ENCODE measurements at regions not wholly inside any gene's neighbourhood (a gene's known extent, or its start where the extent isn't known, plus 50 kb on each side); places are given as distances from the start of the nearest gene placed in this dataset.

DNA sequence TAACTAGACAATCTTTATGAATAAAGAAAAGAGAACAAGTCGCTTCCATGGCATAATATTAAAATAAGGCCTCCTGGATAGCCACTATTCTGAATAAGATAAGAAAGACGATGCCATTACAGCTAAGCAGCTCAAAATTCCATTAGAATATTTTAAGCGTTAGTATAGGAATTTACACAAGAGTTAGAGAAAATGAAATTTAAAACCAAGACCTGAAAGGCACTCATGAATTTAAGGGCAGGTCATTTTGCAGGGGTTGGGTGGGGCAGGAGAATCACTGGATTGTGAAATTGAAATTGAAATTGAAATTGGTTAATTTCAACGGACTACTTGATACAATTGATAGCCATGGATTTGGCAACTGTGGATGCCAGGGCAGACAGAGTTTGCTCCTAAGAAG lies 91.8 kb upstream of the GOLGA8J start:
- H4K8ac ChIP-seq (ENCODE audit: low read length), result no peak overlapping the region
- no peak overlapping the region for H2BK12ac ChIP-seq (ENCODE audit: low read length in 2 of 2)
- no peak overlapping the region for H3K4me2 ChIP-seq (ENCODE audit: low read length, poor library complexity, severe bottlenecking)
- H3K4me3 ChIP-seq (ENCODE audit: insufficient read depth in 1 of 2, low read depth in 1 of 2, low read length in 2 of 2), result no peak overlapping the region
- H3K18ac ChIP-seq (ENCODE audit: low read depth in 1 of 2, low read length in 2 of 2), result no peak overlapping the region
- no peak overlapping the region for H3K9ac ChIP-seq (ENCODE audit: low read length)
- H4K91ac ChIP-seq (ENCODE audit: low read length), result no peak overlapping the region
- H3K27ac ChIP-seq (ENCODE audit: low read length, poor library complexity, severe bottlenecking), result no peak overlapping the region
- H3K79me1 ChIP-seq (replicated peaks; ENCODE audit: low read length, poor library complexity, severe bottlenecking), result no peaks in the 10 kb centered on the region
- no peaks in the 10 kb centered on the region for H3K36me3 ChIP-seq (ENCODE audit: control insufficient read depth in 1 of 2, insufficient read depth in 2 of 2, low read depth in 1 of 2, low read length in 2 of 2)
- H3K4me1 ChIP-seq (ENCODE audit: control insufficient read depth, insufficient read depth, low read depth, low read length), result no peaks in the 10 kb centered on the region
- no peak overlapping the region for H3K4ac ChIP-seq (ENCODE audit: low read depth in 1 of 2, low read length in 2 of 2)
- H2AFZ ChIP-seq (ENCODE audit: low read depth, low read length), result no peak overlapping the region
- WGBS, result 91% methylated on average over 2 of the region's 4 CpGs
- H2BK15ac ChIP-seq (ENCODE audit: low read depth, poor library complexity, severe bottlenecking), result no peak overlapping the region
- H2BK120ac ChIP-seq (ENCODE audit: low read depth, low read length), result no peak overlapping the region
- DNase-seq, result no peak
- no peak overlapping the region for H3K14ac ChIP-seq (ENCODE audit: low read length in 2 of 2)
- H3K23ac ChIP-seq (ENCODE audit: low read length in 2 of 2), result no peak overlapping the region
- no peak overlapping the region for H2AK5ac ChIP-seq (ENCODE audit: low read length, severe bottlenecking)
- H3K27me3 ChIP-seq (ENCODE audit: control insufficient read depth in 1 of 2, insufficient read depth in 1 of 2, low read length in 2 of 2), result peaks cover 0 to 25% of the 10 kb centered on the region in 2 experiments
- no peak overlapping the region for H2BK5ac ChIP-seq (ENCODE audit: low read depth, low read length, poor library complexity, severe bottlenecking)
- H3K9me3 ChIP-seq (ENCODE audit: control insufficient read depth, low read length), result no peaks in the 10 kb centered on the region

DNA sequence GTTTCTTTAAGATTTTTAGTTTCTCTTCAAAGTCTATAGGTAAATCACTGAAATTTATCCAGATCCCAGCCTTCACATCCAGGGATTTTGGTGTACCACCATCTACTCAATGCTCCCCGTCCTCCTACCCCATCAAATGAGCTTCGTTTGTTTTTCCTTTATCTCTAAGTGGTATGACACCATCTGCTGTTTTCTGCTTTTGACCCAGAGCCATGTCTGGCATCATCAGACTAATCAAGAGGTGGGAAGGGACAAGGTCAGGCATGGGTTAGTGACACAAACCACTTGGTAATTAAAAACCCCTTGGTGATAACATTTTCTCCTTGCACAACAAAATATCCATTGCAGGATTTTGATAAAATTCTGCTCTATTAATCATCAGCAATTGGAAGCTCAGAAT lies 92.7 kb upstream of the GOLGA8J start:
- Histone ChIP-seq H3K9ac (ENCODE audit: low read length) (no peak overlapping the region), H4K8ac (ENCODE audit: low read length) (no peak overlapping the region), H3K23ac (ENCODE audit: low read length in 2 of 2) (no peak overlapping the region), H3K4me2 (ENCODE audit: low read length, poor library complexity, severe bottlenecking) (no peak overlapping the region), H3K4me1 (ENCODE audit: control insufficient read depth, insufficient read depth, low read depth, low read length) (no peaks in the 10 kb centered on the region), H4K91ac (ENCODE audit: low read length) (no peak overlapping the region), H2AFZ (ENCODE audit: low read depth, low read length) (no peak overlapping the region), H3K27me3 (ENCODE audit: control insufficient read depth in 1 of 2, insufficient read depth in 1 of 2, low read length in 2 of 2) (peaks cover 0 to 34% of the 10 kb centered on the region in 2 experiments), H3K9me3 (ENCODE audit: control insufficient read depth, low read length) (no peaks in the 10 kb centered on the region), H3K4me3 (ENCODE audit: insufficient read depth in 1 of 2, low read depth in 1 of 2, low read length in 2 of 2) (no peak overlapping the region), H2AK5ac (ENCODE audit: low read length, severe bottlenecking) (no peak overlapping the region), H2BK120ac (ENCODE audit: low read depth, low read length) (no peak overlapping the region), H3K4ac (ENCODE audit: low read depth in 1 of 2, low read length in 2 of 2) (no peak overlapping the region), H3K14ac (ENCODE audit: low read length in 2 of 2) (no peak overlapping the region), H3K79me1 (replicated peaks; ENCODE audit: low read length, poor library complexity, severe bottlenecking) (no peaks in the 10 kb centered on the region), H3K18ac (ENCODE audit: low read depth in 1 of 2, low read length in 2 of 2) (no peak overlapping the region), H2BK15ac (ENCODE audit: low read depth, poor library complexity, severe bottlenecking) (no peak overlapping the region), H2BK5ac (ENCODE audit: low read depth, low read length, poor library complexity, severe bottlenecking) (no peak overlapping the region), H3K36me3 (ENCODE audit: control insufficient read depth in 1 of 2, insufficient read depth in 2 of 2, low read depth in 1 of 2, low read length in 2 of 2) (no peaks in the 10 kb centered on the region), H2BK12ac (ENCODE audit: low read length in 2 of 2) (no peak overlapping the region), H3K27ac (ENCODE audit: low read length, poor library complexity, severe bottlenecking) (no peak overlapping the region)
- WGBS, result 70% methylated on average over 2 of the region's 2 CpGs
- no peak for DNase-seq

DNA sequence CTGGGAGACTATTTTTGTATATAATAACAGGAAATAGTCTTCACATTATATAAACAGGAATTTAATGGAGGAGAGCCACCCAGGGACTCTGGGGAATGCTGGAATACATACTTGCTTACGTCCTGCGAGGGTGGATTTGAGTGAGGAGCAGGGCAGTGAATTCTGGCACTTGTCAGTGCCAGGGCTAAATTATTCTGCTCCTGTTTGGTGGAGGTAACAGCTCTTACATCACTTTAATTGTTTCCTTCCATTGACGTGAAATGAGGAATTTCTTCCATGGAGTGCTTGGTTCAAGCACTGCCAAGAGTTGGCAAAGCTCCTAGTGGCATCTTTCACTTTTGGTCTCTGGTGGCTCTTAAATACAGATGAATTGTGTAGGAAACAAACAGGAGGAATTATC lies 94.1 kb upstream of the GOLGA8J start:
- no peaks in the 10 kb centered on the region for H3K9me3 ChIP-seq (ENCODE audit: control insufficient read depth, low read length)
- H3K36me3 ChIP-seq (ENCODE audit: control insufficient read depth in 1 of 2, insufficient read depth in 2 of 2, low read depth in 1 of 2, low read length in 2 of 2), result no peaks in the 10 kb centered on the region
- no peak overlapping the region for H3K18ac ChIP-seq (ENCODE audit: low read depth in 1 of 2, low read length in 2 of 2)
- H4K91ac ChIP-seq (ENCODE audit: low read length), result no peak overlapping the region
- no peak overlapping the region for H2AK5ac ChIP-seq (ENCODE audit: low read length, severe bottlenecking)
- WGBS, result 52% methylated on average over 3 of the region's 3 CpGs
- no peak overlapping the region for H3K4ac ChIP-seq (ENCODE audit: low read depth in 1 of 2, low read length in 2 of 2)
- no peak overlapping the region for H2BK5ac ChIP-seq (ENCODE audit: low read depth, low read length, poor library complexity, severe bottlenecking)
- no peak overlapping the region for H3K9ac ChIP-seq (ENCODE audit: low read length)
- H2BK120ac ChIP-seq (ENCODE audit: low read depth, low read length), result no peak overlapping the region
- H3K4me3 ChIP-seq (ENCODE audit: insufficient read depth in 1 of 2, low read depth in 1 of 2, low read length in 2 of 2), result no peak overlapping the region
- no peak overlapping the region for H2AFZ ChIP-seq (ENCODE audit: low read depth, low read length)
- H3K27ac ChIP-seq (ENCODE audit: low read length, poor library complexity, severe bottlenecking), result no peak overlapping the region
- no peak for DNase-seq
- no peak overlapping the region for H2BK12ac ChIP-seq (ENCODE audit: low read length in 2 of 2)
- peaks cover 0 to 29% of the 10 kb centered on the region in 2 experiments for H3K27me3 ChIP-seq (ENCODE audit: control insufficient read depth in 1 of 2, insufficient read depth in 1 of 2, low read length in 2 of 2)
- H3K14ac ChIP-seq (ENCODE audit: low read length in 2 of 2), result no peak overlapping the region
- no peak overlapping the region for H4K8ac ChIP-seq (ENCODE audit: low read length)
- no peak overlapping the region for H3K4me2 ChIP-seq (ENCODE audit: low read length, poor library complexity, severe bottlenecking)
- no peak overlapping the region for H2BK15ac ChIP-seq (ENCODE audit: low read depth, poor library complexity, severe bottlenecking)
- no peaks in the 10 kb centered on the region for H3K4me1 ChIP-seq (ENCODE audit: control insufficient read depth, insufficient read depth, low read depth, low read length)
- no peaks in the 10 kb centered on the region for H3K79me1 ChIP-seq (replicated peaks; ENCODE audit: low read length, poor library complexity, severe bottlenecking)
- no peak overlapping the region for H3K23ac ChIP-seq (ENCODE audit: low read length in 2 of 2)

DNA sequence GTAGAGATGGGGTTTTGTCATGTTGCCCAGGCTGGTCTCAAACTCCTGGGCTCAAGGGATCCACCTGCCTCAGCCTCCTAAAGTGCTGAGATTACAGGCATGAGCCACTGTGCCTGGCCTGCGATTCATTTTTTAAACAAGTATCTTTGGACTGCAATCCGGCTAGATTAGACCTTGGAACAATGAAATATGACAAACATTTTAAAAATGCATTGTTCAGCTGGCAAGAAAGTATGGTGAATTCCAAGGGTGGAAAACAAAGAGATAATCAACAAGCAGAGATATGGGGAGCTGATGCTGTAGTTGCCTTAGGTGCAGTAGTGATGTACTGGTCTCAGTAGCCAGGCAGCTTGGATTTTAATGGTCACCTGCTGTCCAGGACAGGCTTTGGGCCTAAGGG lies 95.8 kb upstream of the GOLGA8J start:
- Histone ChIP-seq H3K23ac (ENCODE audit: low read length in 2 of 2) (no peak overlapping the region), H2BK12ac (ENCODE audit: low read length in 2 of 2) (no peak overlapping the region), H3K4me1 (ENCODE audit: control insufficient read depth, insufficient read depth, low read depth, low read length) (peaks cover 1% of the 10 kb centered on the region), H3K27me3 (ENCODE audit: control insufficient read depth in 1 of 2, insufficient read depth in 1 of 2, low read length in 2 of 2) (peaks cover 0 to 29% of the 10 kb centered on the region in 2 experiments), H3K9me3 (ENCODE audit: control insufficient read depth, low read length) (no peaks in the 10 kb centered on the region), H3K4me2 (ENCODE audit: low read length, poor library complexity, severe bottlenecking) (no peak overlapping the region), H3K79me1 (replicated peaks; ENCODE audit: low read length, poor library complexity, severe bottlenecking) (no peaks in the 10 kb centered on the region), H3K18ac (ENCODE audit: low read depth in 1 of 2, low read length in 2 of 2) (no peak overlapping the region), H3K27ac (ENCODE audit: low read length, poor library complexity, severe bottlenecking) (no peak overlapping the region), H2BK15ac (ENCODE audit: low read depth, poor library complexity, severe bottlenecking) (no peak overlapping the region), H2AFZ (ENCODE audit: low read depth, low read length) (no peak overlapping the region), H3K14ac (ENCODE audit: low read length in 2 of 2) (no peak overlapping the region), H2BK120ac (ENCODE audit: low read depth, low read length) (no peak overlapping the region), H2AK5ac (ENCODE audit: low read length, severe bottlenecking) (no peak overlapping the region), H3K36me3 (ENCODE audit: control insufficient read depth in 1 of 2, insufficient read depth in 2 of 2, low read depth in 1 of 2, low read length in 2 of 2) (no peaks in the 10 kb centered on the region), H4K91ac (ENCODE audit: low read length) (no peak overlapping the region), H3K4ac (ENCODE audit: low read depth in 1 of 2, low read length in 2 of 2) (no peak overlapping the region), H2BK5ac (ENCODE audit: low read depth, low read length, poor library complexity, severe bottlenecking) (no peak overlapping the region), H3K4me3 (ENCODE audit: insufficient read depth in 1 of 2, low read depth in 1 of 2, low read length in 2 of 2) (no peak overlapping the region), H3K9ac (ENCODE audit: low read length) (no peak overlapping the region), H4K8ac (ENCODE audit: low read length) (no peak overlapping the region)
- DNase-seq, result no peak
- 93% methylated on average over 2 of the region's 2 CpGs for WGBS
